HEK293 (cell line): ENCODE measurements at regions not wholly inside any gene's neighbourhood (a gene's known extent, or its start where the extent isn't known, plus 50 kb on each side); places are given as distances from the start of the nearest gene placed in this dataset.

Source experiments
- CTCF ChIA-PET: fragments of 350-600 bp; formaldehyde crosslinking; extraction: SDS; loops from one replicate; lab custom pipeline; 2021; ENCODE audit warnings: antibody characterized with exemption; lab: Yijun Ruan, JAX
- POLR2A ChIA-PET: fragments of 300-600 bp; formaldehyde crosslinking; extraction: SDS; loops from one replicate; lab custom pipeline; 2020; ENCODE audit warnings: antibody characterized with exemption, inconsistent platforms; lab: Yijun Ruan, JAX
- H3K27ac ChIP-seq: fragments of 200-500 bp; sonication (Bioruptor generic); 2 replicates; pipeline ENCODE4 v1.5.1; 2014; ENCODE audit warnings: low read depth, low read length, control low read depth, inconsistent platforms; ENCODE audit errors: extremely low read depth
- H3K36me3 ChIP-seq, 2 experiments: fragments of 200-500 bp in 1 of 2; sonication (Bioruptor generic) in 1 of 2; 1 replicate in 1 of 2; 2 replicates in 1 of 2; pipeline ENCODE4 v1.5.1; 2014 to 2017; ENCODE audit warnings: inconsistent platforms in 2 of 2, low read length in 2 of 2; ENCODE audit not compliant: control insufficient read depth in 2 of 2, insufficient read depth in 1 of 2
- H3K4me1 ChIP-seq: fragments of 200-500 bp; sonication (Bioruptor generic); 2 replicates; pipeline ENCODE4 v1.5.1; 2014; ENCODE audit warnings: mild to moderate bottlenecking, low read length, inconsistent platforms; ENCODE audit not compliant: control insufficient read depth, insufficient read depth
- H3K4me3 ChIP-seq: 2 replicates; pipeline ENCODE4 v1.5.1; 2011; ENCODE audit warnings: low read depth, mild to moderate bottlenecking, control low read depth, low read length, moderate library complexity
- H3K9me3 ChIP-seq: fragments of 200-500 bp; sonication (Bioruptor generic); 2 replicates; pipeline ENCODE4 v1.5.1; 2014; ENCODE audit warnings: low read depth, low read length, inconsistent platforms; ENCODE audit not compliant: control insufficient read depth, insufficient read depth
- KLF17 ChIP-seq: fragments of 450-650 bp; formaldehyde crosslinking; IDR thresholded peaks from 2 replicates; pipeline ENCODE4 v1.5.1; 2016; ENCODE audit warnings: missing biosample characterization, missing genetic modification characterization
- PRDM6 ChIP-seq: fragments of 450-650 bp; formaldehyde crosslinking; IDR thresholded peaks from 2 replicates; pipeline ENCODE4 v1.5.1; 2017; ENCODE audit warnings: missing biosample characterization, missing genetic modification characterization
- REST ChIP-seq: fragments of 450-650 bp; formaldehyde crosslinking; IDR thresholded peaks from 2 replicates; pipeline ENCODE4 v1.5.1; 2016; ENCODE audit warnings: missing biosample characterization, missing genetic modification characterization
- YY1 ChIP-seq: fragments of 450-650 bp; formaldehyde crosslinking; IDR thresholded peaks from 2 replicates; pipeline ENCODE4 v1.5.1; 2018; ENCODE audit warnings: missing biosample characterization, missing genetic modification characterization
- ZNF138 ChIP-seq: fragments of 450-650 bp; formaldehyde crosslinking; IDR thresholded peaks from 2 replicates; pipeline ENCODE4 v1.5.1; 2016; ENCODE audit warnings: missing biosample characterization, missing genetic modification characterization, borderline replicate concordance
- ZNF274 ChIP-seq, 2 experiments: fragments of 200-500 bp in 1 of 2; fragments of 450-650 bp in 1 of 2; sonication (Bioruptor generic) in 1 of 2; formaldehyde crosslinking in 1 of 2; IDR thresholded peaks; 2 replicates each; pipeline versions ENCODE4 v1.5.1 to v1.6.1; 2014 to 2016; ENCODE audit warnings: borderline replicate concordance in 1 of 2, inconsistent platforms in 1 of 2, low read length in 1 of 2, missing biosample characterization in 1 of 2, missing genetic modification characterization in 1 of 2
- ZNF362 ChIP-seq: fragments of 450-650 bp; formaldehyde crosslinking; IDR thresholded peaks from 2 replicates; pipeline ENCODE4 v1.5.1; 2016; ENCODE audit warnings: missing biosample characterization, missing genetic modification characterization
- ZNF394 ChIP-seq: fragments of 450-650 bp; formaldehyde crosslinking; IDR thresholded peaks from 2 replicates; pipeline ENCODE4 v1.5.1; 2016; ENCODE audit warnings: missing biosample characterization, missing genetic modification characterization, mild to moderate bottlenecking, moderate library complexity, borderline replicate concordance
- ZNF416 ChIP-seq: fragments of 450-650 bp; formaldehyde crosslinking; IDR thresholded peaks from 2 replicates; pipeline ENCODE4 v1.5.1; 2016; ENCODE audit warnings: missing biosample characterization, missing genetic modification characterization
- ZNF423 ChIP-seq: fragments of 450-650 bp; formaldehyde crosslinking; IDR thresholded peaks from 2 replicates; pipeline ENCODE4 v1.5.1; 2016; ENCODE audit warnings: missing biosample characterization, missing genetic modification characterization
- ZNF488 ChIP-seq: fragments of 450-650 bp; formaldehyde crosslinking; IDR thresholded peaks from 2 replicates; pipeline ENCODE4 v1.5.1; 2016; ENCODE audit warnings: missing biosample characterization, missing genetic modification characterization
- ZNF624 ChIP-seq: fragments of 450-650 bp; formaldehyde crosslinking; IDR thresholded peaks from 2 replicates; pipeline ENCODE4 v1.5.1; 2017; ENCODE audit warnings: missing biosample characterization, missing genetic modification characterization
- ZNF670 ChIP-seq: fragments of 450-650 bp; formaldehyde crosslinking; IDR thresholded peaks from 2 replicates; pipeline ENCODE4 v1.5.1; 2016; ENCODE audit warnings: missing biosample characterization, missing genetic modification characterization, low read depth
- ZNF843 ChIP-seq: fragments of 450-650 bp; formaldehyde crosslinking; IDR thresholded peaks from 2 replicates; pipeline ENCODE4 v1.5.1; 2016; ENCODE audit warnings: missing biosample characterization, missing genetic modification characterization
- ZSCAN23 ChIP-seq: fragments of 450-650 bp; formaldehyde crosslinking; IDR thresholded peaks from 2 replicates; pipeline ENCODE4 v1.5.1; 2016; ENCODE audit warnings: missing biosample characterization, missing genetic modification characterization

GRCh38 chr1:38524025-38524641 lies 335.4 kb downstream of the RRAGC start (continued):
- TF ChIP-seq PRDM6 (tag by site-specific recombination) (no peak), KLF17 (tag by site-specific recombination) (no peak)

- CTCF ChIA-PET, result no interaction called here
- Histone ChIP-seq H3K36me3 (no peaks in the 10 kb centered on the region), H3K4me1 (no peaks in the 10 kb centered on the region), H3K9me3 (no peaks in the 10 kb centered on the region), H3K4me3 (no peak overlapping the region), H3K27ac (no peak overlapping the region)
- POLR2A ChIA-PET, result no interaction called here
- no peak for TF ChIP-seq ZNF624 (tag by site-specific recombination)
- no peak for TF ChIP-seq ZNF274 (IDR thresholded peaks at IDR 0.05; ENCODE audit: low read length)
- no peak for TF ChIP-seq ZNF274 (tag by site-specific recombination; IDR thresholded peaks at IDR 0.05; ENCODE audit: borderline replicate concordance)
- no peak for TF ChIP-seq ZNF488 (tag by site-specific recombination)
- no peak for TF ChIP-seq ZNF423 (tag by site-specific recombination)
- TF ChIP-seq ZNF394 (tag by site-specific recombination), result no peak
- no peak for TF ChIP-seq ZNF138 (tag by site-specific recombination)
Measured at GRCh38 chr1:38523568-38523939, 336.0 kb downstream of the RRAGC start.

GRCh38 chr1:38522915-38523567 lies 336.5 kb downstream of the RRAGC start:
- H3K36me3 ChIP-seq, result no peaks in the 10 kb centered on the region
- H3K4me1 ChIP-seq, result no peaks in the 10 kb centered on the region
- TF ChIP-seq ZNF670 (tag by site-specific recombination) (no peak), ZNF843 (no peak), ZNF416 (tag by site-specific recombination) (no peak), ZNF362 (tag by site-specific recombination) (no peak), ZSCAN23 (tag by site-specific recombination) (no peak), REST (tag by site-specific recombination) (no peak), YY1 (no peak)
- ChIA-PET POLR2A (interaction anchor here (0.6 kb wide), 1 partner anchor 37 kb away, joined by 4 read pairs; no protein-coding TSS in a partner anchor), CTCF (interaction anchor here (0.6 to 1.0 kb wide), 3 partner anchors 23 to 54 kb away, joined by 4 to 6 read pairs (median 4); no protein-coding TSS in a partner anchor)
- H3K4me3 ChIP-seq, result no peak overlapping the region
- no peaks in the 10 kb centered on the region for H3K9me3 ChIP-seq
- H3K27ac ChIP-seq, result no peak overlapping the region
